OCI-LY7 (cell line): ENCODE measurements at regions not wholly inside any gene's neighbourhood (a gene's known extent, or its start where the extent isn't known, plus 50 kb on each side); places are given as distances from the start of the nearest gene placed in this dataset.

Experiments
- BruUV-seq: library from RNA; stranded (reverse); fragments of 400-500 nt; replicated peaks from 2 replicates; lab custom pipeline; 2021; lab: Mats Ljungman, UMichigan
- CTCF ChIA-PET: fragments of 300-600 bp; sonication (Branson Sonifier 250); formaldehyde crosslinking; loops from one replicate; lab custom pipeline; 2022; ENCODE audit warnings: antibody characterized with exemption; ENCODE audit not compliant: unreplicated experiment; lab: Charles Lee
- POLR2A ChIA-PET: fragments of 300-600 bp; sonication (Branson Sonifier 250); formaldehyde crosslinking; loops from one replicate; lab custom pipeline; 2022; ENCODE audit warnings: antibody characterized with exemption; lab: Charles Lee
- DNase-seq: peaks from one replicate; pipeline ENCODE4 v3.0.0-alpha.2; 2015; ENCODE audit warnings: low spot score
- H2AFZ ChIP-seq: fragments of 200-600 bp; sonication (generic), shearing (Covaris generic); 2 replicates; pipeline ENCODE4 v1.6.1; 2014; ENCODE audit warnings: mild to moderate bottlenecking, antibody characterized with exemption, low read length, moderate library complexity
- H3K27ac ChIP-seq: fragments of 200-600 bp; sonication (generic); 2 replicates; pipeline ENCODE4 v1.5.1; 2014; ENCODE audit warnings: mixed run types, low read depth, mild to moderate bottlenecking, moderate library complexity, low read length, inconsistent platforms; ENCODE audit not compliant: poor library complexity, severe bottlenecking
- H3K36me3 ChIP-seq: fragments of 200-600 bp; sonication (generic); 2 replicates; pipeline ENCODE4 v1.6.1; 2014; ENCODE audit warnings: mild to moderate bottlenecking, antibody characterized with exemption, low read length, moderate library complexity, mixed read lengths; ENCODE audit not compliant: insufficient read depth
- H3K4me1 ChIP-seq: fragments of 200-600 bp; sonication (generic); 2 replicates; pipeline ENCODE4 v1.5.1; 2014; ENCODE audit warnings: mild to moderate bottlenecking, low read length; ENCODE audit not compliant: insufficient read depth, poor library complexity, severe bottlenecking
- H3K4me2 ChIP-seq: fragments of 200-600 bp; sonication (generic); 2 replicates; pipeline ENCODE4 v1.6.1; 2014; ENCODE audit warnings: mild to moderate bottlenecking, low read length
- H3K4me3 ChIP-seq: fragments of 200-600 bp; sonication (generic); 2 replicates; pipeline ENCODE4 v1.5.1; 2014; ENCODE audit warnings: mild to moderate bottlenecking, low read depth, low read length; ENCODE audit not compliant: poor library complexity, severe bottlenecking
- H3K79me2 ChIP-seq: fragments of 200-600 bp; sonication (generic); 2 replicates; pipeline ENCODE4 v1.6.1; 2016; ENCODE audit warnings: low read depth, mild to moderate bottlenecking, low read length, moderate library complexity, mixed read lengths; ENCODE audit not compliant: insufficient read depth
- H3K9me2 ChIP-seq: fragments of 200-600 bp; sonication (generic); 2 replicates; pipeline ENCODE4 v1.6.1; 2016; ENCODE audit warnings: mild to moderate bottlenecking, low read length, mixed read lengths; ENCODE audit not compliant: insufficient read depth
- H3K9me3 ChIP-seq: fragments of 200-600 bp; sonication (generic); 2 replicates; pipeline ENCODE4 v1.6.1; 2014; ENCODE audit warnings: mild to moderate bottlenecking, mixed run types, low read length, mixed read lengths
- H4K20me1 ChIP-seq: fragments of 200-600 bp; sonication (generic); 2 replicates; pipeline ENCODE4 v1.6.1; 2014; ENCODE audit warnings: mild to moderate bottlenecking, antibody characterized with exemption, low read length, moderate library complexity, mixed read lengths; ENCODE audit not compliant: insufficient read depth
- CTCF ChIP-seq: fragments of 200-600 bp; sonication (generic); conservative IDR thresholded peaks from 2 replicates; pipeline ENCODE4 v1.5.1; 2014; ENCODE audit warnings: mild to moderate bottlenecking, antibody characterized with exemption, low read length, moderate library complexity, mixed read lengths
- EZH2phosphoT487 ChIP-seq: fragments of 200-600 bp; sonication (generic); IDR thresholded peaks from 2 replicates; pipeline ENCODE4 v1.6.1; 2018; ENCODE audit warnings: low read depth, borderline replicate concordance, mild to moderate bottlenecking, mixed run types, antibody characterized with exemption, low read length, moderate library complexity, mixed read lengths
- intact Hi-C: fragments of 100-400 bp; cut with micrococcal nuclease; formaldehyde crosslinking; loops from one replicate; pipeline ENCODE4 v1.10.0; 2022; ENCODE audit not compliant: unreplicated experiment

- Histone ChIP-seq H3K27ac (no peak overlapping the region), H3K4me2 (no peak overlapping the region), H3K4me3 (no peak overlapping the region), H3K9me2 (no peaks in the 10 kb centered on the region), H3K36me3 (no peaks in the 10 kb centered on the region), H3K4me1 (no peaks in the 10 kb centered on the region), H3K9me3 (no peaks in the 10 kb centered on the region), H3K79me2 (no peaks in the 10 kb centered on the region), H4K20me1 (no peaks in the 10 kb centered on the region), H2AFZ (no peak overlapping the region)
- ChIA-PET POLR2A (no interaction called here), CTCF (no interaction called here)
- BruUV-seq = no TSS peak
- no peak for TF ChIP-seq CTCF
- no peak for TF ChIP-seq EZH2phosphoT487
- no peak for DNase-seq
- intact Hi-C loops = no loop called here
These were observed 103.9 kb upstream of the HS6ST1 start for GRCh38 chr2:128422571-128422970.

- intact Hi-C loops = no loop called here
- Histone ChIP-seq H4K20me1 (no peaks in the 10 kb centered on the region), H3K27ac (no peak overlapping the region), H3K4me2 (no peak overlapping the region), H3K9me3 (no peaks in the 10 kb centered on the region), H3K4me1 (no peaks in the 10 kb centered on the region), H2AFZ (no peak overlapping the region), H3K79me2 (no peaks in the 10 kb centered on the region), H3K4me3 (no peak overlapping the region), H3K9me2 (no peaks in the 10 kb centered on the region), H3K36me3 (no peaks in the 10 kb centered on the region)
- CTCF ChIA-PET = no interaction called here
- POLR2A ChIA-PET = no interaction called here
- no peak for DNase-seq
- no TSS peak for BruUV-seq
- TF ChIP-seq CTCF (no peak), EZH2phosphoT487 (no peak)
These were observed 105.1 kb upstream of the HS6ST1 start for GRCh38 chr2:128423788-128424165.

GRCh38 chr2:128424406-128425171, 105.9 kb upstream of the HS6ST1 start:
- Histone ChIP-seq H2AFZ (no peak overlapping the region), H3K79me2 (no peaks in the 10 kb centered on the region), H3K4me3 (no peak overlapping the region), H3K9me2 (no peaks in the 10 kb centered on the region), H3K4me1 (no peaks in the 10 kb centered on the region), H3K4me2 (no peak overlapping the region), H3K36me3 (no peaks in the 10 kb centered on the region), H3K9me3 (no peaks in the 10 kb centered on the region), H4K20me1 (no peaks in the 10 kb centered on the region), H3K27ac (no peak overlapping the region)
- no peak for DNase-seq
- ChIA-PET POLR2A (no interaction called here), CTCF (no interaction called here)
- no TSS peak for BruUV-seq
- TF ChIP-seq EZH2phosphoT487 = no peak
- TF ChIP-seq CTCF = no peak
- intact Hi-C loops = no loop called here
